ENCODE measurements at regions not wholly inside any gene's neighbourhood (a gene's known extent, or its start where the extent isn't known, plus 50 kb on each side); places are given as distances from the start of the nearest gene placed in this dataset.

DNA sequence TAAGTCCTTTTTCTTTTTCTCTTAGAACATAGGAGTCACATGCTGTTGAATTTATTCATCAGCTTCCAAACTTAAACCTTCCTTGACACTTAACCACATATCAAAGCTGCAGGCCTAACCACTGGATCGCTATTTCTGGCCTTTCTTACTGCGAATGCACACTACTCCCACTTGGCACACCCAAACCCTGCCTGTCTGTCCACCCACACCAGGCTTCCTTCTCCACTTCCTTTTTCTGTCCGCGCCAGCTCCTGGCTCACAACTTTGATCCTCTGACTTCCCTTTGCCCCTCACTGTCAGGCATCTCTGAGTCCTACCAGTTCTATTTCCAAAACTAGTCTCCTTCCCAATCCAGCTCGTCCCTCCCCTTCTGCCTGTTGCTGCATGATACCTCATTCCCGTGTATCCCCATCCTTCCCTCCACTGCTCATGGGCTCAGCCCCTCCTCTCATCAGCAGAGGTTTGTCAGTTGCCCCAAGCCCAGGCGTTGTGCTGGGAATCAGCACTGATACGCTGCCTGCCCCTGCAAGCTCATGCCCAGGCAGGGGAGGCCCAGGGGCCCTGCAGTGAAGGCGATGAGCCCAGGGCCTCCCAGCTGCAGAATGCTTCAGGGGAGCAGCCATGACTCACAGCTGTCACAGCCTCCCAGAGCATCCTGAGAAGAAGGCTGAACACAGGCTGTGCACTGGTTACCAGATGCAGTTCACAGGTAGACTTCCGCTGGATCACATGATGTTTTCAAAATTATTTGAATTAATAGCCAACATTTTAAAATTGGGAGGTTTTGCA is 179.8 kb downstream of the KATNIP start:
- DNase-seq (ENCODE audit: low spot score) = no peak
- TF ChIP-seq, protein P1, sequence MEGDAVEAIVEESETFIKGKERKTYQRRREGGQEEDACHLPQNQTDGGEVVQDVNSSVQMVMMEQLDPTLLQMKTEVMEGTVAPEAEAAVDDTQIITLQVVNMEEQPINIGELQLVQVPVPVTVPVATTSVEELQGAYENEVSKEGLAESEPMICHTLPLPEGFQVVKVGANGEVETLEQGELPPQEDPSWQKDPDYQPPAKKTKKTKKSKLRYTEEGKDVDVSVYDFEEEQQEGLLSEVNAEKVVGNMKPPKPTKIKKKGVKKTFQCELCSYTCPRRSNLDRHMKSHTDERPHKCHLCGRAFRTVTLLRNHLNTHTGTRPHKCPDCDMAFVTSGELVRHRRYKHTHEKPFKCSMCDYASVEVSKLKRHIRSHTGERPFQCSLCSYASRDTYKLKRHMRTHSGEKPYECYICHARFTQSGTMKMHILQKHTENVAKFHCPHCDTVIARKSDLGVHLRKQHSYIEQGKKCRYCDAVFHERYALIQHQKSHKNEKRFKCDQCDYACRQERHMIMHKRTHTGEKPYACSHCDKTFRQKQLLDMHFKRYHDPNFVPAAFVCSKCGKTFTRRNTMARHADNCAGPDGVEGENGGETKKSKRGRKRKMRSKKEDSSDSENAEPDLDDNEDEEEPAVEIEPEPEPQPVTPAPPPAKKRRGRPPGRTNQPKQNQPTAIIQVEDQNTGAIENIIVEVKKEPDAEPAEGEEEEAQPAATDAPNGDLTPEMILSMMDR (IDR thresholded peaks at IDR 0.05; ENCODE audit: extremely low read depth, missing control alignments) = no peak

GRCh38 chr16:27730661-27731210 is 180.8 kb downstream of the KATNIP start:
- TF ChIP-seq, protein P1 (IDR thresholded peaks at IDR 0.05; ENCODE audit: extremely low read depth, missing control alignments) = no peak
- DNase-seq (ENCODE audit: low spot score) = no peak

GRCh38 chr16:27735031-27735430 is 185.1 kb downstream of the KATNIP start:
- DNase-seq (ENCODE audit: low spot score) = no peak
- TF ChIP-seq, protein P1 (IDR thresholded peaks at IDR 0.05; ENCODE audit: extremely low read depth, missing control alignments) = no peak

- TF ChIP-seq, protein P1 (IDR thresholded peaks at IDR 0.05; ENCODE audit: extremely low read depth, missing control alignments) = no peak
Observed at GRCh38 chr16:27736431-27736830, 186.5 kb downstream of the KATNIP start.

GRCh38 chr16:27737513-27737912 is 187.6 kb downstream of the KATNIP start:
- TF ChIP-seq, protein P1 (IDR thresholded peaks at IDR 0.05; ENCODE audit: extremely low read depth, missing control alignments) = no peak
- DNase-seq (ENCODE audit: low spot score) = no peak

More at GRCh38 chr16:27736431-27736830, 186.5 kb downstream of the KATNIP start:
- no peak for DNase-seq (ENCODE audit: low spot score)
